OCI-LY7 (cell line): ENCODE measurements at regions not wholly inside any gene's neighbourhood (a gene's known extent, or its start where the extent isn't known, plus 50 kb on each side); places are given as distances from the start of the nearest gene placed in this dataset.

Experiments
- EZH2phosphoT487 ChIP-seq: fragments of 200-600 bp; sonication (generic); IDR thresholded peaks from 2 replicates; pipeline ENCODE4 v1.6.1; 2018; ENCODE audit warnings: low read depth, borderline replicate concordance, mild to moderate bottlenecking, mixed run types, antibody characterized with exemption, low read length, moderate library complexity, mixed read lengths
- TF ChIP-seq, protein P1 (sequence below): fragments of 200-600 bp; sonication (generic); conservative IDR thresholded peaks from 2 replicates; pipeline ENCODE4 v1.5.1; 2014; ENCODE audit warnings: mild to moderate bottlenecking, antibody characterized with exemption, low read length, moderate library complexity, mixed read lengths

DNA sequence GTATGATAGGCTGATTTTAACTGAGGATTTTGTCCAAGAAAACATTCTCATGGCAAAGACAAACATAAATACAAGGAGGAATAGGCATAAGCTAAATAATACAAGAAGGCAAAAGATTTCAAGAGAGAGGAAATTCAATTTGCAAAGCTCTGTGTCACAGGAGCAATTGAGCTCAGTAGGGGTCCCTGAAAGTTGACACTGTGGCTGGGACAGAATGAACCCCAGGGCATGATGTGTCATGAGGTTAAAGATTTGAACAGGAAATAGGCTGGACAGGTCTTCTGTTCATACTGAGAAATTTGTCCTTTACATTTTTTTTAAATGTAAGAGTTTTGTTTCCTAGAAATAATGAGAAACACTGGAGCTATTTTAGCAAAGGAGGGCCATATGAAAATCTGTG, 555.4 kb upstream of the NEGR1 start:
- TF ChIP-seq, protein P1, sequence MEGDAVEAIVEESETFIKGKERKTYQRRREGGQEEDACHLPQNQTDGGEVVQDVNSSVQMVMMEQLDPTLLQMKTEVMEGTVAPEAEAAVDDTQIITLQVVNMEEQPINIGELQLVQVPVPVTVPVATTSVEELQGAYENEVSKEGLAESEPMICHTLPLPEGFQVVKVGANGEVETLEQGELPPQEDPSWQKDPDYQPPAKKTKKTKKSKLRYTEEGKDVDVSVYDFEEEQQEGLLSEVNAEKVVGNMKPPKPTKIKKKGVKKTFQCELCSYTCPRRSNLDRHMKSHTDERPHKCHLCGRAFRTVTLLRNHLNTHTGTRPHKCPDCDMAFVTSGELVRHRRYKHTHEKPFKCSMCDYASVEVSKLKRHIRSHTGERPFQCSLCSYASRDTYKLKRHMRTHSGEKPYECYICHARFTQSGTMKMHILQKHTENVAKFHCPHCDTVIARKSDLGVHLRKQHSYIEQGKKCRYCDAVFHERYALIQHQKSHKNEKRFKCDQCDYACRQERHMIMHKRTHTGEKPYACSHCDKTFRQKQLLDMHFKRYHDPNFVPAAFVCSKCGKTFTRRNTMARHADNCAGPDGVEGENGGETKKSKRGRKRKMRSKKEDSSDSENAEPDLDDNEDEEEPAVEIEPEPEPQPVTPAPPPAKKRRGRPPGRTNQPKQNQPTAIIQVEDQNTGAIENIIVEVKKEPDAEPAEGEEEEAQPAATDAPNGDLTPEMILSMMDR: no peak
- TF ChIP-seq EZH2phosphoT487: no peak
